ENCODE measurements at regions not wholly inside any gene's neighbourhood (a gene's known extent, or its start where the extent isn't known, plus 50 kb on each side); places are given as distances from the start of the nearest gene placed in this dataset.
A peak's percentile ranks its signal among the peaks of the same experiment; 100 is the strongest.

DNA sequence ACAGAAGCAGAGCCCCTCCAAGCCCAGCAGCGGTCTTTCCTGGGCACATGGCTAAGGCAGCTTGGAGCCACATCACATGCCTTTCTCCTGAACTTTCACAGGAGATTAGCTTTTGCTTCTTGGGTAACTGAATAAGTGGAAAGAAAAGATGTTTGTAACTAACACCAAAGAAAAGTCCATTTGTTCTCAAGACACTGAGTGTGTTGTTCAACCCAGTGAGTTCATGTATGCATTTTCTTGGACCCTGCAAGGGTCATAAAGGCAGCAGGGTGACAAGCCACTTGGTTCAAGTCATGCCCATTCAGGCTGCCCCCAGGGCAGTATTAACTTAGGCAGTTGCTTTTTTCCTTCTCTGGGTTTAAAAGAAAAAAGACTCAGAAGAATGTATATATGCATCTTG, 203.4 kb downstream of the FAM76B start:
- H3K27ac Mint-ChIP-seq (ENCODE audit: unreplicated experiment) = peak overlapping the region; percentile 2
- TF ChIP-seq, protein P1, sequence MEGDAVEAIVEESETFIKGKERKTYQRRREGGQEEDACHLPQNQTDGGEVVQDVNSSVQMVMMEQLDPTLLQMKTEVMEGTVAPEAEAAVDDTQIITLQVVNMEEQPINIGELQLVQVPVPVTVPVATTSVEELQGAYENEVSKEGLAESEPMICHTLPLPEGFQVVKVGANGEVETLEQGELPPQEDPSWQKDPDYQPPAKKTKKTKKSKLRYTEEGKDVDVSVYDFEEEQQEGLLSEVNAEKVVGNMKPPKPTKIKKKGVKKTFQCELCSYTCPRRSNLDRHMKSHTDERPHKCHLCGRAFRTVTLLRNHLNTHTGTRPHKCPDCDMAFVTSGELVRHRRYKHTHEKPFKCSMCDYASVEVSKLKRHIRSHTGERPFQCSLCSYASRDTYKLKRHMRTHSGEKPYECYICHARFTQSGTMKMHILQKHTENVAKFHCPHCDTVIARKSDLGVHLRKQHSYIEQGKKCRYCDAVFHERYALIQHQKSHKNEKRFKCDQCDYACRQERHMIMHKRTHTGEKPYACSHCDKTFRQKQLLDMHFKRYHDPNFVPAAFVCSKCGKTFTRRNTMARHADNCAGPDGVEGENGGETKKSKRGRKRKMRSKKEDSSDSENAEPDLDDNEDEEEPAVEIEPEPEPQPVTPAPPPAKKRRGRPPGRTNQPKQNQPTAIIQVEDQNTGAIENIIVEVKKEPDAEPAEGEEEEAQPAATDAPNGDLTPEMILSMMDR (IDR thresholded peaks at IDR 0.05) = no peak
- no peaks in the 10 kb centered on the region for H3K9me3 Mint-ChIP-seq (ENCODE audit: low read depth)
- H3K36me3 Mint-ChIP-seq (ENCODE audit: low read depth) = no peaks in the 10 kb centered on the region
- no peak for DNase-seq (ENCODE audit: low spot score)
- no peak overlapping the region for H3K4me3 Mint-ChIP-seq (ENCODE audit: unreplicated experiment)
- peaks cover 26% of the 10 kb centered on the region for H3K4me1 Mint-ChIP-seq (ENCODE audit: low read depth)
- no peaks in the 10 kb centered on the region for H3K27me3 Mint-ChIP-seq (ENCODE audit: low read depth)

DNA sequence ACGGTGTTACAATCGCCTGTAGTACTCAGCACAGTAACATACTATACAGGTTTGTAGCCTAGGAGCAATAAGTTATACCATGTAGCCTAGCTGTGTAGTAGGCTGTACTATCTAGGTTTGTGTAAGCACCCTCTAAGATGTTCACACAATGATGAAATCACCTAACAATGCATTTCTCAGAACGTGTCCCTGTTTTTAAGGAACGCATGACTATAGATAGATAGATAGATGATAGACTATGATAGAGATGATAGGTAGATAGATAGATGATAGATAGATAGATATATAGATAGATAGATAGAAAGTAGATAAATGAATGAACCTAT, 203.9 kb downstream of the FAM76B start:
- no peaks in the 10 kb centered on the region for H3K36me3 Mint-ChIP-seq (ENCODE audit: low read depth)
- TF ChIP-seq, protein P1 (IDR thresholded peaks at IDR 0.05) = no peak
- no peak overlapping the region for H3K4me3 Mint-ChIP-seq (ENCODE audit: unreplicated experiment)
- peak overlapping the region; percentile 53 for H3K27ac Mint-ChIP-seq (ENCODE audit: unreplicated experiment)
- peaks cover 24% of the 10 kb centered on the region for H3K4me1 Mint-ChIP-seq (ENCODE audit: low read depth)
- DNase-seq (ENCODE audit: low spot score) = no peak
- no peaks in the 10 kb centered on the region for H3K27me3 Mint-ChIP-seq (ENCODE audit: low read depth)
- no peaks in the 10 kb centered on the region for H3K9me3 Mint-ChIP-seq (ENCODE audit: low read depth)

DNA sequence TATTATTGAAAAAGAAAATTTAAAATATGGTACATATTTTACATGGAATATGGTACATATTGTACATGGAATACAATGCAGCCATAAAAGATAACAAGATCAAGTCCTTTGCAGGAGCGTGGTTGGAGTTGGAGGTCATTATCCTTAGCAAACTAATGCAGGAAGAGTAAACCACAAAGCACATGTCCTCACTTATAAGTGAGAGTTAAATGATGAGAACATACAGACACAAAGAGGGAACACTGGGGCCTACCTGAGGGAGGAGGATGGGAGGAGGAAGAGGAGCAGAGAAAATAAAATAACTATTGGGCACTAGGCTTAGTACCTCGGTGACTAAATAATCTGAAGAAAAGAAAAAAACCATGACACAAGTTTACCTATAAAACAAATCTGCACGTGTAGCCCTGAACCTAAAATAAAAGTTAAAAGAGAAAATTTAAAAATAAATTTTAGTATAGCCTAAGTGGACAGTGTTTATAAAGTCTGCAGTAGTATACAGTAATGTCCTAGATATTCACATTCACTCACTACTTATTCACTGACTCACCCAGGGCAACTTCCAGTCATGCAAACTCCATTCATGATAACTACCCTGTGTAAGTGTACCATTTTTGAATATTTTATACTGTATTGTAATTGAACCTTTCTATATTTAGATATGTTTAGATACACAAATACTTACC, 204.4 kb downstream of the FAM76B start:
- DNase-seq (ENCODE audit: low spot score) = no peak
- peaks cover 22% of the 10 kb centered on the region for H3K4me1 Mint-ChIP-seq (ENCODE audit: low read depth)
- no peaks in the 10 kb centered on the region for H3K27me3 Mint-ChIP-seq (ENCODE audit: low read depth)
- no peak overlapping the region for H3K4me3 Mint-ChIP-seq (ENCODE audit: unreplicated experiment)
- H3K27ac Mint-ChIP-seq (ENCODE audit: unreplicated experiment) = no peak overlapping the region
- H3K9me3 Mint-ChIP-seq (ENCODE audit: low read depth) = no peaks in the 10 kb centered on the region
- TF ChIP-seq, protein P1 (IDR thresholded peaks at IDR 0.05) = no peak
- no peaks in the 10 kb centered on the region for H3K36me3 Mint-ChIP-seq (ENCODE audit: low read depth)

DNA sequence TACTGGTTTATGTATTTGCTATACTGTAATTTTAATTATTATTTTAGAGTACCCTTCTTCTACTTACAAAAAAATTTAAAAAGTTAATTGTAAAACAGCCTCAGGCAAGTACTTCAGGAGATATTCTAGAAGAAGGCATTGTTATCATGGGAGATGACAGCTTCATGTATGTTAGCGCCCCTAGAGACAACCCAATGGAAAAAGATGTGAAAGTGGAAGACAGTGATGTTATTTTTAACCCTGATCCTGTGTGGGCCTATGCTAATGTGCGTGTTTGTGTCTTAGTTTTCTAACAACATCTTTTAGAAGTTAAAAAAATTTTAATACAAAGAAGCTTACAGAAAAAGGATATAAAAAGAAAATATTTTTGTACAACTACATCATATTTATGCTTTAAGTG, 205.0 kb downstream of the FAM76B start:
- TF ChIP-seq, protein P1 (IDR thresholded peaks at IDR 0.05) = peak; percentile 30
- Mint-ChIP-seq H3K4me1 (ENCODE audit: low read depth) (peaks cover 22% of the 10 kb centered on the region), H3K9me3 (ENCODE audit: low read depth) (no peaks in the 10 kb centered on the region), H3K4me3 (ENCODE audit: unreplicated experiment) (no peak overlapping the region), H3K27ac (ENCODE audit: unreplicated experiment) (peak overlapping the region; percentile 24), H3K27me3 (ENCODE audit: low read depth) (no peaks in the 10 kb centered on the region), H3K36me3 (ENCODE audit: low read depth) (no peaks in the 10 kb centered on the region)
- DNase-seq (ENCODE audit: low spot score) = no peak

DNA sequence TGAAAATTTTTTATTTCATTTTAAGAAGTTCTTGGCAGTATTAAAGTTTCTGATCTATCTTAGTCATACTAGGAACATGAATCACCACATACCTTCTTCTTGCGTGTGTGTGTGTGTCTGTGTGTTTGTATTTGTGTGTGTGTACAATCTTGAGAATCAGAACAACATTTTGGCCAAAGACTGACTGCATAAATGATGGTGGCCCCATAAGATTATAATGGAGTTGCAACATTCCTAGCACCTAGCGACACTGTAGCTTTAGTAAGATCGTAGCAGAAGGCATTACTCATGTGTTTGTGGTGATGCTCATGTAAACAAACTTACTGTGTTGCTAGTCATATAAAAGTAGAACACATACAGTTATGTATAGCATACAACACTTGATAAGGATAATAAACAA, 205.4 kb downstream of the FAM76B start:
- TF ChIP-seq, protein P1 (IDR thresholded peaks at IDR 0.05) = no peak
- Mint-ChIP-seq H3K9me3 (ENCODE audit: low read depth) (no peaks in the 10 kb centered on the region), H3K4me3 (ENCODE audit: unreplicated experiment) (no peak overlapping the region), H3K27me3 (ENCODE audit: low read depth) (no peaks in the 10 kb centered on the region), H3K27ac (ENCODE audit: unreplicated experiment) (no peak overlapping the region), H3K36me3 (ENCODE audit: low read depth) (no peaks in the 10 kb centered on the region), H3K4me1 (ENCODE audit: low read depth) (peaks cover 22% of the 10 kb centered on the region)
- DNase-seq (ENCODE audit: low spot score) = no peak

Data from chondrocyte (in vitro differentiated cells).